ENCODE measurements at regions not wholly inside any gene's neighbourhood (a gene's known extent, or its start where the extent isn't known, plus 50 kb on each side); places are given as distances from the start of the nearest gene placed in this dataset.

GRCh38 chr14:26820138-26820537, 222.3 kb upstream of the NOVA1 start:
- WGBS, 2 experiments (ENCODE audit: extremely low coverage in 2 of 2, insufficient read length in 1 of 2), result no CpG with 5 or more reads among the region's 1 CpG
- no peak overlapping the region for H2BK20ac ChIP-seq (ENCODE audit: low read depth, low read length)
- BruUV-seq (replicated peaks), result no TSS peak
- no peaks in the 10 kb centered on the region for H3K4me1 ChIP-seq (ENCODE audit: control insufficient read depth, insufficient read depth, low read length)
- no peak overlapping the region for H3K23ac ChIP-seq (ENCODE audit: low read depth, low read length)
- no peak overlapping the region for H2AK5ac ChIP-seq (ENCODE audit: low read depth, low read length)
- no peak overlapping the region for H2AFZ ChIP-seq (replicated peaks; ENCODE audit: low read length, poor library complexity)
- no peaks in the 10 kb centered on the region for H3K27me3 ChIP-seq (ENCODE audit: control insufficient read depth, insufficient read depth, low read length)
- no peak overlapping the region for H4K5ac ChIP-seq (ENCODE audit: low read depth, low read length)
- no peak overlapping the region for H2AK9ac ChIP-seq (replicated peaks; ENCODE audit: low read depth, low read length, poor library complexity)
- H2BK5ac ChIP-seq (ENCODE audit: low read depth, low read length, poor library complexity, severe bottlenecking), result no peak overlapping the region
- in situ Hi-C loops (cut with MboI; ENCODE audit: low sequenced_read_pairs) (no loop called here), dilution Hi-C loops (cut with HindIII; ENCODE audit: low sequenced_read_pairs, unreplicated experiment) (no loop called here), intact Hi-C loops (cut with micrococcal nuclease) (no loop called here)
- no peak overlapping the region for H3K14ac ChIP-seq (replicated peaks; ENCODE audit: low read depth, low read length)
- ATAC-seq (ENCODE audit: low read depth) (no peak), DNase-seq (no peak)
- no peak overlapping the region for H3K4me3 ChIP-seq (ENCODE audit: insufficient read depth, low read depth, low read length)
- TF ChIP-seq CEBPB (IDR thresholded peaks at IDR 0.05; ENCODE audit: low read depth, low read length) (no peak), NFE2L2 (IDR thresholded peaks at IDR 0.05; ENCODE audit: low read depth, low read length) (no peak), BHLHE40 (IDR thresholded peaks at IDR 0.05; ENCODE audit: low read depth, low read length) (no peak), FOS (IDR thresholded peaks at IDR 0.05; ENCODE audit: low read depth, low read length) (no peak), POLR2A (IDR thresholded peaks at IDR 0.05; ENCODE audit: low read depth, low read length) (no peak), MXI1 (IDR thresholded peaks at IDR 0.05; ENCODE audit: borderline replicate concordance, low read depth, low read length) (no peak), RFX5 (IDR thresholded peaks at IDR 0.05; ENCODE audit: low read depth, low read length) (no peak), RCOR1 (IDR thresholded peaks at IDR 0.05; ENCODE audit: insufficient replicate concordance, low read length) (no peak), MAZ (IDR thresholded peaks at IDR 0.05; ENCODE audit: borderline replicate concordance, low read depth, low read length) (no peak), RAD21 (IDR thresholded peaks at IDR 0.05; ENCODE audit: low read length) (no peak), MAFK (IDR thresholded peaks at IDR 0.05; ENCODE audit: low read depth, low read length) (no peak), SMC3 (IDR thresholded peaks at IDR 0.05; ENCODE audit: low read depth, low read length) (no peak), CHD1 (IDR thresholded peaks at IDR 0.05; ENCODE audit: low read depth, low read length) (no peak)
- TF ChIP-seq, protein P1, sequence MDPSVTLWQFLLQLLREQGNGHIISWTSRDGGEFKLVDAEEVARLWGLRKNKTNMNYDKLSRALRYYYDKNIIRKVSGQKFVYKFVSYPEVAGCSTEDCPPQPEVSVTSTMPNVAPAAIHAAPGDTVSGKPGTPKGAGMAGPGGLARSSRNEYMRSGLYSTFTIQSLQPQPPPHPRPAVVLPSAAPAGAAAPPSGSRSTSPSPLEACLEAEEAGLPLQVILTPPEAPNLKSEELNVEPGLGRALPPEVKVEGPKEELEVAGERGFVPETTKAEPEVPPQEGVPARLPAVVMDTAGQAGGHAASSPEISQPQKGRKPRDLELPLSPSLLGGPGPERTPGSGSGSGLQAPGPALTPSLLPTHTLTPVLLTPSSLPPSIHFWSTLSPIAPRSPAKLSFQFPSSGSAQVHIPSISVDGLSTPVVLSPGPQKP (IDR thresholded peaks at IDR 0.05; ENCODE audit: borderline replicate concordance, low read depth, low read length), result no peak
- TF ChIP-seq, protein P2, sequence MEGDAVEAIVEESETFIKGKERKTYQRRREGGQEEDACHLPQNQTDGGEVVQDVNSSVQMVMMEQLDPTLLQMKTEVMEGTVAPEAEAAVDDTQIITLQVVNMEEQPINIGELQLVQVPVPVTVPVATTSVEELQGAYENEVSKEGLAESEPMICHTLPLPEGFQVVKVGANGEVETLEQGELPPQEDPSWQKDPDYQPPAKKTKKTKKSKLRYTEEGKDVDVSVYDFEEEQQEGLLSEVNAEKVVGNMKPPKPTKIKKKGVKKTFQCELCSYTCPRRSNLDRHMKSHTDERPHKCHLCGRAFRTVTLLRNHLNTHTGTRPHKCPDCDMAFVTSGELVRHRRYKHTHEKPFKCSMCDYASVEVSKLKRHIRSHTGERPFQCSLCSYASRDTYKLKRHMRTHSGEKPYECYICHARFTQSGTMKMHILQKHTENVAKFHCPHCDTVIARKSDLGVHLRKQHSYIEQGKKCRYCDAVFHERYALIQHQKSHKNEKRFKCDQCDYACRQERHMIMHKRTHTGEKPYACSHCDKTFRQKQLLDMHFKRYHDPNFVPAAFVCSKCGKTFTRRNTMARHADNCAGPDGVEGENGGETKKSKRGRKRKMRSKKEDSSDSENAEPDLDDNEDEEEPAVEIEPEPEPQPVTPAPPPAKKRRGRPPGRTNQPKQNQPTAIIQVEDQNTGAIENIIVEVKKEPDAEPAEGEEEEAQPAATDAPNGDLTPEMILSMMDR (conservative IDR thresholded peaks at IDR 0.05; ENCODE audit: low read depth, low read length), result no peak
- TF ChIP-seq, protein P3, sequence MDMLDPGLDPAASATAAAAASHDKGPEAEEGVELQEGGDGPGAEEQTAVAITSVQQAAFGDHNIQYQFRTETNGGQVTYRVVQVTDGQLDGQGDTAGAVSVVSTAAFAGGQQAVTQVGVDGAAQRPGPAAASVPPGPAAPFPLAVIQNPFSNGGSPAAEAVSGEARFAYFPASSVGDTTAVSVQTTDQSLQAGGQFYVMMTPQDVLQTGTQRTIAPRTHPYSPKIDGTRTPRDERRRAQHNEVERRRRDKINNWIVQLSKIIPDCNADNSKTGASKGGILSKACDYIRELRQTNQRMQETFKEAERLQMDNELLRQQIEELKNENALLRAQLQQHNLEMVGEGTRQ (IDR thresholded peaks at IDR 0.05; ENCODE audit: low read depth, low read length), result no peak
- no peaks in the 10 kb centered on the region for H3K79me1 ChIP-seq (ENCODE audit: low read depth in 1 of 2, low read length in 2 of 2)
- H3K36me3 ChIP-seq (ENCODE audit: control insufficient read depth, insufficient read depth, low read length), result no peaks in the 10 kb centered on the region
- no peak overlapping the region for H3K4ac ChIP-seq (ENCODE audit: low read depth, low read length)
- H3K9ac ChIP-seq (ENCODE audit: low read depth, low read length), result no peak overlapping the region
- no peak overlapping the region for H3K18ac ChIP-seq (ENCODE audit: low read depth, low read length)
- H3K9me1 ChIP-seq (ENCODE audit: insufficient read depth, low read length), result no peaks in the 10 kb centered on the region
- H2BK120ac ChIP-seq (ENCODE audit: low read depth, low read length), result no peak overlapping the region
- ChIA-PET CTCF (no interaction called here), POLR2A (ENCODE audit: unreplicated experiment) (no interaction called here)
- no peak overlapping the region for H3K56ac ChIP-seq (ENCODE audit: extremely low read depth, insufficient read depth, low read length)
- no peak overlapping the region for H3K4me2 ChIP-seq (ENCODE audit: low read depth, low read length)
- peaks cover 2% of the 10 kb centered on the region; the same call in 1 of the 2 replicates for H3K9me3 ChIP-seq (ENCODE audit: control insufficient read depth, insufficient read depth, low read length)
- H4K91ac ChIP-seq (ENCODE audit: insufficient read depth, low read depth, low read length), result no peak overlapping the region
- no peak overlapping the region for H3K27ac ChIP-seq (ENCODE audit: insufficient read depth, low read length)
- H4K20me1 ChIP-seq (ENCODE audit: insufficient read depth, low read length), result no peaks in the 10 kb centered on the region
- no peak overlapping the region for H4K8ac ChIP-seq (ENCODE audit: low read depth in 2 of 2, low read length in 2 of 2)
- H2BK15ac ChIP-seq (ENCODE audit: low read depth, low read length), result no peak overlapping the region

All from IMR-90 (cell line).